ENCODE measurements at regions not wholly inside any gene's neighbourhood (a gene's known extent, or its start where the extent isn't known, plus 50 kb on each side); places are given as distances from the start of the nearest gene placed in this dataset.
"Not testable (repeated sequence)": the region's sequence is repeated elsewhere in the genome, so short reads cannot be mapped to it uniquely, and the experiment has no call there.

GRCh38 chr6:69555088-69555638 lies 241.6 kb downstream of the LMBRD1 start:
- no peak for TF ChIP-seq POLR2A (IDR thresholded peaks at IDR 0.05)
- no peak for TF ChIP-seq EP300 (IDR thresholded peaks at IDR 0.05)
- TF ChIP-seq CTCF (IDR thresholded peaks at IDR 0.05), result no peak
- TF ChIP-seq POLR2AphosphoS5 (IDR thresholded peaks at IDR 0.05), result no peak
- Histone ChIP-seq H3K27ac (no peak overlapping the region), H3K4me1 (no peaks in the 10 kb centered on the region), H3K4me3 (no peak overlapping the region), H3K36me3 (no peaks in the 10 kb centered on the region), H3K27me3 (no peaks in the 10 kb centered on the region), H3K9me3 (peaks cover 0 to 2% (median 0%) of the 10 kb centered on the region in 4 donors)
- WGBS, 5 donors, result 82 to 88% (median 87%) methylated on average over 2 of the region's 2 CpGs
- intact Hi-C loops (cut with DNase I; ENCODE audit: low total_unique reads), result no loop called here
- DNase-seq, result no peak

- Histone ChIP-seq H3K27me3 (no peaks in the 10 kb centered on the region), H3K4me3 (no peak overlapping the region), H3K27ac (no peak overlapping the region), H3K36me3 (no peaks in the 10 kb centered on the region), H3K4me1 (no peaks in the 10 kb centered on the region), H3K9me3 (no peaks in the 10 kb centered on the region)
- WGBS, 5 donors, result 35 to 62% (median 46%) methylated on average over 1 of the region's 1 CpG
- DNase-seq, result no peak
- no peak for TF ChIP-seq CTCF (IDR thresholded peaks at IDR 0.05)
- intact Hi-C loops (cut with DNase I; ENCODE audit: low total_unique reads), result no loop called here
Measured at GRCh38 chr6:69542494-69542893, 254.3 kb downstream of the LMBRD1 start.

- intact Hi-C loops (cut with DNase I; ENCODE audit: low total_unique reads), result no loop called here
- no peaks in the 10 kb centered on the region for H3K9me3 ChIP-seq
- H3K27ac ChIP-seq, result no peak overlapping the region
- H3K4me1 ChIP-seq, result no peaks in the 10 kb centered on the region
- no peak for TF ChIP-seq POLR2A (IDR thresholded peaks at IDR 0.05)
- TF ChIP-seq EP300 (IDR thresholded peaks at IDR 0.05), result no peak
- no peak for TF ChIP-seq CTCF (IDR thresholded peaks at IDR 0.05)
- TF ChIP-seq POLR2AphosphoS5 (IDR thresholded peaks at IDR 0.05), result no peak
- 60 to 67% (median 65%) methylated on average over 2 of the region's 2 CpGs for WGBS, 5 donors
- peak in 1 of 2 donors; percentile 1 for DNase-seq
- H3K4me3 ChIP-seq, result no peak overlapping the region
- H3K27me3 ChIP-seq, result no peaks in the 10 kb centered on the region
- no peaks in the 10 kb centered on the region for H3K36me3 ChIP-seq
Measured at GRCh38 chr6:69527921-69528476, 268.8 kb downstream of the LMBRD1 start.

GRCh38 chr6:69515480-69515879 lies 281.3 kb downstream of the LMBRD1 start:
- H3K36me3 ChIP-seq; H3K4me3 ChIP-seq; H3K4me1 ChIP-seq; intact Hi-C loops (cut with DNase I; ENCODE audit: low total_unique reads); H3K9me3 ChIP-seq; H3K27ac ChIP-seq; H3K27me3 ChIP-seq; DNase-seq: not testable (repeated sequence)
- WGBS, 5 donors, result 58 to 81% (median 70%) methylated on average over 2 to 3 of the region's 9 CpGs

- H3K4me1 ChIP-seq, result no peaks in the 10 kb centered on the region
- H3K4me3 ChIP-seq, result no peak overlapping the region
- H3K27me3 ChIP-seq, result no peaks in the 10 kb centered on the region
- H3K9me3 ChIP-seq, result peaks cover 0 to 18% (median 9%) of the 10 kb centered on the region in 4 donors
- no peak for DNase-seq
- TF ChIP-seq CTCF (IDR thresholded peaks at IDR 0.05), result no peak
- no peak for TF ChIP-seq EP300 (IDR thresholded peaks at IDR 0.05)
- TF ChIP-seq POLR2AphosphoS5 (IDR thresholded peaks at IDR 0.05), result no peak
- no peak for TF ChIP-seq POLR2A (IDR thresholded peaks at IDR 0.05)
- intact Hi-C loops (cut with DNase I; ENCODE audit: low total_unique reads), result no loop called here
- WGBS, 5 donors, result 92 to 98% (median 96%) methylated on average over 2 of the region's 2 CpGs
- H3K27ac ChIP-seq, result no peak overlapping the region
- no peaks in the 10 kb centered on the region for H3K36me3 ChIP-seq
Measured at GRCh38 chr6:69494595-69494994, 302.2 kb downstream of the LMBRD1 start.
